Activated CD4-positive, alpha-beta T cell treated with anti-CD3 and anti-CD28 coated beads, Interleukin-2, amount 10 ng/mL, durations not matched to agents 7 days and 5 days (primary cell): ENCODE measurements at regions not wholly inside any gene's neighbourhood (a gene's known extent, or its start where the extent isn't known, plus 50 kb on each side); places are given as distances from the start of the nearest gene placed in this dataset.
"Not testable (repeated sequence)": the region's sequence is repeated elsewhere in the genome, so short reads cannot be mapped to it uniquely, and the experiment has no call there.

ENCODE experiments used
- CTCF ChIA-PET: fragments of 350-600 bp; sonication (Branson Sonifier 250); formaldehyde crosslinking; loops from one replicate; lab custom pipeline; 2021; ENCODE audit warnings: antibody characterized with exemption; lab: Charles Lee
- POLR2A ChIA-PET: fragments of 350-600 bp; sonication (Branson Sonifier 250); formaldehyde crosslinking; loops from one replicate; lab custom pipeline; 2021; ENCODE audit warnings: antibody characterized with exemption; lab: Charles Lee
- DNase-seq: peaks from one replicate; pipeline ENCODE4 v3.0.0-alpha.2; 2020
- H3K27ac Mint-ChIP-seq: one replicate; pipeline ENCODE4 v1.8.0; 2021; ENCODE audit warnings: mild to moderate bottlenecking, moderate library complexity, mixed read lengths
- H3K27me3 Mint-ChIP-seq: one replicate; pipeline ENCODE4 v1.8.0; 2021; ENCODE audit warnings: mixed read lengths
- H3K36me3 Mint-ChIP-seq: one replicate; pipeline ENCODE4 v1.8.0; 2021; ENCODE audit warnings: low read depth, mixed read lengths
- H3K4me1 Mint-ChIP-seq: one replicate; pipeline ENCODE4 v1.8.0; 2021; ENCODE audit warnings: mixed read lengths
- H3K4me3 Mint-ChIP-seq: one replicate; pipeline ENCODE4 v1.8.0; 2021; ENCODE audit warnings: mild to moderate bottlenecking, moderate library complexity, mixed read lengths
- H3K9me3 Mint-ChIP-seq: one replicate; pipeline ENCODE4 v1.8.0; 2021; ENCODE audit warnings: mixed read lengths

DNA sequence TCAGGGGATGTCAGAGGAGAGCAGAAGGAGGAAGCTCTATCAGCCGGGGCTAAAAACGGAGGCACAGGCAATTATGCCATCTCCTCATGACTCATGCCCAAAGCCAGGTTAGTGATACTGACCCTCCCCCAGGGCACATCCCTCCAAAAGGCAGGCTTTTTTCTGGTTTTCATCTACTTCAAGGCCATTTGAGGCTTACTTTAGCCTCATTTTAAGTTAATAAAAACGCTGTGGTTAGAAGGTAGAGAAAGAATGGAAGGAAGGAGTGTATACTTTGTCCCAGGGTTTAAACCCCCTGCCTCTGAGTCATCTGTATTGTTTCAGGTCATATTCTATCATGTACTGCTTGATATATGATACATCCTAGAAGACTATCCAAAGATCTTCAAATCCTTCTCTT lies 89.7 kb upstream of the NDP start:
- Mint-ChIP-seq H3K9me3 (peaks cover 6% of the 10 kb centered on the region), H3K4me1 (no peaks in the 10 kb centered on the region)
- CTCF ChIA-PET: no interaction called here

DNA sequence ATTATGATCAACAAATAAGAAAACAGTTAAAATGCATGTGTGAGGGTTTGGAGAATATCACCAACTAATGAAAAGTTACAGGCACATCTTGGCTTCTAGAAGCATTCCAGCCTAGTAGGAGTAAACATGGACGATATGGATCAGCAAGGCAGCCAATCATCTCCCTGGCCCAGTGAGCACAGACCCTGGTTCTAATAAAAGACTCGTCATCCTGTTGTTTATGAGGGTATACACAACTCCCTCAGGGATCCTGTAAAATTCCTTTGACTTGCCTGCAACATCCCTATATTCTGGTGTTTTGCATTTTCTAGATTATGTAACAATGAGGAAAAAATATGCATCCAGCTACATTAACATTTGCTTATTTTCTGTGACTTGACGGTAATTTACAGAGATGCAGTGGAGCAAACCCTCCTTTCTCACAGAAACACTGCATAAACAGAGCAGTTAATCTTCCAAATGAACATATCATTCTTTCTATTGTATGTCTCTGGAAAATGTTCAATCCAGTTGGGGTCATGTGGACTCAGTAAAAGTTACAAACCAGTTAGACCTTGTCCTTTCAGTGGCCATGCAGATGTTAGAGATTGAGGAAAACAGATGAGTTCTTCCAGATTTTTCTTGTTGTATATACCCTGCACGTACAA lies 88.9 kb upstream of the NDP start:
- CTCF ChIA-PET: no interaction called here
- H3K27me3 Mint-ChIP-seq: no peaks in the 10 kb centered on the region
- H3K4me3 Mint-ChIP-seq: no peak overlapping the region
- H3K9me3 Mint-ChIP-seq: peaks cover 6% of the 10 kb centered on the region
- no peaks in the 10 kb centered on the region for H3K4me1 Mint-ChIP-seq
- POLR2A ChIA-PET: no interaction called here
- H3K36me3 Mint-ChIP-seq: no peaks in the 10 kb centered on the region
- DNase-seq: no peak
- H3K27ac Mint-ChIP-seq: no peak overlapping the region

More for the DNA sequence above, 89.7 kb upstream of the NDP start:
- no peaks in the 10 kb centered on the region for H3K36me3 Mint-ChIP-seq
- POLR2A ChIA-PET: no interaction called here
- no peak overlapping the region for H3K4me3 Mint-ChIP-seq
- DNase-seq: no peak
- H3K27me3 Mint-ChIP-seq: no peaks in the 10 kb centered on the region
- no peak overlapping the region for H3K27ac Mint-ChIP-seq

DNA sequence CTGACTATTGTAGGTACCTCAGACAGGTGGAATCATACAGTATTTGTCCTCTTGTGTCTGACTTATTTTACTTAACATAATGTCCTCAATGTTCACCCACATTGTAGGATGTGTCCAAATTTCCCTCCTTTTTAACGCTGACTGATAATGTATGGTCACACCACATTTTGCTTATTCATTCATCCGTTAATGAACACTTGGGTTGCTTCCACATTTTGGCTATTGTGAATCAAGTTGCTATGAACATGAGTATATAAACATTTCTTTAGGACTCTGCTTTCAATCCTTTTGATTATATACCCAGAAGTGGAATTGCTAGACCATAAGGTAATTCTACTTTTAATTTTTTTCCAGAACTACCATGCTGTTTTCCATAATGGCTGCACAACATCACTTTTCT lies 87.0 kb upstream of the NDP start:
- Mint-ChIP-seq H3K27ac (no peak overlapping the region), H3K4me1 (peaks cover 5% of the 10 kb centered on the region), H3K27me3 (no peaks in the 10 kb centered on the region), H3K36me3 (no peaks in the 10 kb centered on the region), H3K9me3 (no peaks in the 10 kb centered on the region), H3K4me3 (no peak overlapping the region)
- CTCF ChIA-PET: no interaction called here
- POLR2A ChIA-PET: no interaction called here
- no peak for DNase-seq

DNA sequence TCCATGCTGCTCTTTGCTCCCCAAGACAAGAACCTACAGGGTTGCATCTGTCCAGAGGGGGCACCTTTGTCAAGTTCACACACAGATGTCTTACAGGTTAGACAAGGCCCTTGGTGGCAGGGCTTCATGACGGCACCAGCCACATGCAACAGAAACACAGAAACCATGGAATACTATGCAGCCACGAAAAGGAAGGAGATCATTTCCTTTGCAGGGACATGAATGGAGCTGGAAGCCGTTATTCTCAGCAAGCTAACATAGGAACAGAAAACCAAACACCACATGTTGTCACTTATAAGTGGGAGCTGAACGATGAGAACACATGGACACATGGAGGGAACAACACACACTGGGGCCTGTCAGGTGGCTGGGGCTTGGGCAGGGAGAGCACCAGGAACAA lies 85.1 kb upstream of the NDP start:
- ChIA-PET CTCF (no interaction called here), POLR2A (no interaction called here)
- no peak for DNase-seq
- Mint-ChIP-seq H3K27me3 (no peaks in the 10 kb centered on the region), H3K4me3 (no peak overlapping the region), H3K9me3 (no peaks in the 10 kb centered on the region), H3K4me1 (peaks cover 9% of the 10 kb centered on the region), H3K36me3 (no peaks in the 10 kb centered on the region), H3K27ac (no peak overlapping the region)

DNA sequence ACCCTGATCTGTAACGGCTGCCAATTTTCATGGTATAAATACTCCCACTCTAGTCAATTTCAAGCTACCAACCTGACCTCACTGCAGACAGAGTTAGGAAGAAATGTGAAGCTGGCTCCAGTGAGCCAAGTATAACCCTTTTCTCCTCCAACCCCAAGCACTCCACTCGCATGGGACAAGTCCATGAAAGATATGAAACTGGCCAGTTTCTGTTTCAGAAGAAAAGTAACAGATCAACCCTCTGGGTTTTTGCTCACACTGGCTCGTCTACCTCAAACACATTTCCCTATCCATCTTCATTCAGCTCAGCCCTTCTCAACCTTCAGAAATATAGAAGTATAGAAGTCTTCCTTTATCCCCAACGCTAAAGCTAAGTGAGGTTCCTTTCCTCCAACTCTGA lies 82.4 kb upstream of the NDP start:
- Mint-ChIP-seq H3K4me1 (peaks cover 9% of the 10 kb centered on the region), H3K9me3 (no peaks in the 10 kb centered on the region), H3K4me3 (no peak overlapping the region), H3K27me3 (no peaks in the 10 kb centered on the region), H3K36me3 (no peaks in the 10 kb centered on the region), H3K27ac (no peak overlapping the region)
- no peak for DNase-seq
- POLR2A ChIA-PET: no interaction called here
- CTCF ChIA-PET: no interaction called here

DNA sequence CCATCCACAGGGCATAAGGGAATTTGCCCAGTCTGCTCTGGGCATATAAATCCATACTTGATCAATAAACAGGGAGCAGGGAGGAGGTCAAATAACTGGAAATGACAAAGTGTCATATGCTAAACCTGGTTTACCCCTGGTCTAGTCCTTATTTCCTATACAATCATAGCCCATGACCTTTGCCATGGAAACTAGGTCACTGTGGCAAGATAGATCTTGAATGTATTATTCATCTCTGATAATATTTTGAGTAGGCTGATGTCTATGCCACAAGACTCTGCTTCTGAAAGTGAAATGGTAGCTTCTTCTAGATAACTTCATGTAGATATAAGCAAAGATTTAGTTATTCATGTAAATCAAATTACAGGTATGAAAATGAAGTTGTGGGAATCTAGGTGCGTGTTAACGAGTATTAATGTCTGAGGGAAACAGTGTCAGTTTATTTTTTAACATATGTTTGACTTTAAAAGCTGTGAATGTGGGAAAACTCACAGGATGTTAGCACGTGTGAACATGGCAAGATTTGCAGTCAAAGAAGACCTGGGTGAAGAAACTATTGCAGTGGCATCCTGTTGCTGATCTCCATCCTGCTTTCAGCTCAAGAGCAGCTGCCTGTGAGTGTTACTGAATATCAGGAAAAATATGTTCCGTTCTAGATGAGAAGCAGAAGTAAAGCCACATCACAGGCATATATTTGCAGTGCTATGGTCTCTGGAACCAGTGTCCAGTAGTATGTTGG lies 81.8 kb upstream of the NDP start:
- H3K4me1 Mint-ChIP-seq: peaks cover 9% of the 10 kb centered on the region
- ChIA-PET CTCF (no interaction called here), POLR2A (no interaction called here)
- DNase-seq: no peak
- H3K27ac Mint-ChIP-seq: no peak overlapping the region
- no peaks in the 10 kb centered on the region for H3K36me3 Mint-ChIP-seq
- H3K27me3 Mint-ChIP-seq: no peaks in the 10 kb centered on the region
- H3K4me3 Mint-ChIP-seq: no peak overlapping the region
- no peaks in the 10 kb centered on the region for H3K9me3 Mint-ChIP-seq

GRCh38 chrX:44045106-44045505 lies 71.9 kb upstream of the NDP start:
- H3K9me3 Mint-ChIP-seq, POLR2A ChIA-PET, DNase-seq, H3K36me3 Mint-ChIP-seq, H3K4me1 Mint-ChIP-seq, H3K4me3 Mint-ChIP-seq, H3K27ac Mint-ChIP-seq, H3K27me3 Mint-ChIP-seq: not testable (repeated sequence)
- CTCF ChIA-PET: interaction anchor here (0.9 kb wide), 1 partner anchor 22 kb away, joined by 3 read pairs; no protein-coding TSS in a partner anchor

DNA sequence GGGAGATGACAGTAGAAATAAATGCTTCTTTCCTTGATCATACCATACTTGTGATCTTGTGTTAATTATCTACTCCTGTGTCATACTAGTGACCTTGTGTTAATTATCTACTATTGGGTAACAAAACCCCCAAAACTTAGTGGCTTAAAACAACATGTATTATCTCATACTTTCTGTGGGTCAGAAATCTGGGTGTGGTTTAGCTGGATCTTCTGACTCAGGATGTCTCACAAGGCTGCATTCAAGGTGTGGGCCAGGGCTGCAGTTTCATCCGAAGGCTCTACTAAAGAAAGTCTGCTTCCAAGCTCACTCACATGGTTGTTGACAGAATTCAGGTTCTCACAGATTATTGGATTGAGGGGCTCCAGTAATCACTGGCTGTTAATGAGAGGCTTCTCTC lies 70.3 kb upstream of the NDP start:
- POLR2A ChIA-PET: no interaction called here
- CTCF ChIA-PET: interaction anchor here (1.2 kb wide), 1 partner anchor 18 kb away, joined by 3 read pairs; no protein-coding TSS in a partner anchor
- no peak for DNase-seq
- H3K27me3 Mint-ChIP-seq: no peaks in the 10 kb centered on the region
- no peaks in the 10 kb centered on the region for H3K4me1 Mint-ChIP-seq
- no peaks in the 10 kb centered on the region for H3K36me3 Mint-ChIP-seq
- H3K4me3 Mint-ChIP-seq: no peak overlapping the region
- H3K27ac Mint-ChIP-seq: no peak overlapping the region
- peaks cover 2% of the 10 kb centered on the region for H3K9me3 Mint-ChIP-seq

GRCh38 chrX:44042751-44043150 lies 69.6 kb upstream of the NDP start:
- ChIA-PET POLR2A (no interaction called here), CTCF (interaction anchor here (1.1 kb wide), 1 partner anchor 152 kb away, joined by 3 read pairs; no protein-coding TSS in a partner anchor)
- no peak for DNase-seq
- no peaks in the 10 kb centered on the region for H3K36me3 Mint-ChIP-seq
- no peaks in the 10 kb centered on the region for H3K4me1 Mint-ChIP-seq
- H3K4me3 Mint-ChIP-seq: no peak overlapping the region
- H3K9me3 Mint-ChIP-seq: peaks cover 2% of the 10 kb centered on the region
- no peaks in the 10 kb centered on the region for H3K27me3 Mint-ChIP-seq
- no peak overlapping the region for H3K27ac Mint-ChIP-seq

GRCh38 chrX:44042116-44042515 lies 68.9 kb upstream of the NDP start:
- Mint-ChIP-seq H3K36me3 (no peaks in the 10 kb centered on the region), H3K27me3 (no peaks in the 10 kb centered on the region), H3K27ac (no peak overlapping the region), H3K9me3 (peaks cover 2% of the 10 kb centered on the region), H3K4me1 (no peaks in the 10 kb centered on the region), H3K4me3 (no peak overlapping the region)
- ChIA-PET POLR2A (no interaction called here), CTCF (interaction anchor here (0.7 to 1.1 kb wide), 2 partner anchors 149 to 153 kb away, joined by 3 read pairs; no protein-coding TSS in a partner anchor)
- no peak for DNase-seq

- peaks cover 2% of the 10 kb centered on the region for H3K9me3 Mint-ChIP-seq
- ChIA-PET CTCF (no interaction called here), POLR2A (no interaction called here)
- no peak for DNase-seq
- H3K36me3 Mint-ChIP-seq: no peaks in the 10 kb centered on the region
- H3K4me1 Mint-ChIP-seq: no peaks in the 10 kb centered on the region
- H3K27ac Mint-ChIP-seq: no peak overlapping the region
- no peak overlapping the region for H3K4me3 Mint-ChIP-seq
- no peaks in the 10 kb centered on the region for H3K27me3 Mint-ChIP-seq
Measured at GRCh38 chrX:44040406-44040805, 67.2 kb upstream of the NDP start.

- no peak for DNase-seq
- CTCF ChIA-PET: interaction anchor here (0.6 kb wide), 1 partner anchor 149 kb away, joined by 3 read pairs; no protein-coding TSS in a partner anchor
- H3K4me3 Mint-ChIP-seq: no peak overlapping the region
- no peak overlapping the region for H3K27ac Mint-ChIP-seq
- H3K4me1 Mint-ChIP-seq: no peaks in the 10 kb centered on the region
- H3K36me3 Mint-ChIP-seq: no peaks in the 10 kb centered on the region
- peaks cover 2% of the 10 kb centered on the region for H3K9me3 Mint-ChIP-seq
- no peaks in the 10 kb centered on the region for H3K27me3 Mint-ChIP-seq
- POLR2A ChIA-PET: no interaction called here
Measured at GRCh38 chrX:44039556-44039955, 66.4 kb upstream of the NDP start.

- CTCF ChIA-PET: no interaction called here
- H3K4me1 Mint-ChIP-seq: peaks cover 9% of the 10 kb centered on the region
- no peak for DNase-seq
- H3K27me3 Mint-ChIP-seq: no peaks in the 10 kb centered on the region
- POLR2A ChIA-PET: no interaction called here
- no peaks in the 10 kb centered on the region for H3K9me3 Mint-ChIP-seq
- H3K4me3 Mint-ChIP-seq: no peak overlapping the region
- no peak overlapping the region for H3K27ac Mint-ChIP-seq
- H3K36me3 Mint-ChIP-seq: peaks cover 5% of the 10 kb centered on the region
Measured at GRCh38 chrX:44036336-44036735, 63.1 kb upstream of the NDP start.
